ENCODE measurements at regions not wholly inside any gene's neighbourhood (a gene's known extent, or its start where the extent isn't known, plus 50 kb on each side); places are given as distances from the start of the nearest gene placed in this dataset.

DNA sequence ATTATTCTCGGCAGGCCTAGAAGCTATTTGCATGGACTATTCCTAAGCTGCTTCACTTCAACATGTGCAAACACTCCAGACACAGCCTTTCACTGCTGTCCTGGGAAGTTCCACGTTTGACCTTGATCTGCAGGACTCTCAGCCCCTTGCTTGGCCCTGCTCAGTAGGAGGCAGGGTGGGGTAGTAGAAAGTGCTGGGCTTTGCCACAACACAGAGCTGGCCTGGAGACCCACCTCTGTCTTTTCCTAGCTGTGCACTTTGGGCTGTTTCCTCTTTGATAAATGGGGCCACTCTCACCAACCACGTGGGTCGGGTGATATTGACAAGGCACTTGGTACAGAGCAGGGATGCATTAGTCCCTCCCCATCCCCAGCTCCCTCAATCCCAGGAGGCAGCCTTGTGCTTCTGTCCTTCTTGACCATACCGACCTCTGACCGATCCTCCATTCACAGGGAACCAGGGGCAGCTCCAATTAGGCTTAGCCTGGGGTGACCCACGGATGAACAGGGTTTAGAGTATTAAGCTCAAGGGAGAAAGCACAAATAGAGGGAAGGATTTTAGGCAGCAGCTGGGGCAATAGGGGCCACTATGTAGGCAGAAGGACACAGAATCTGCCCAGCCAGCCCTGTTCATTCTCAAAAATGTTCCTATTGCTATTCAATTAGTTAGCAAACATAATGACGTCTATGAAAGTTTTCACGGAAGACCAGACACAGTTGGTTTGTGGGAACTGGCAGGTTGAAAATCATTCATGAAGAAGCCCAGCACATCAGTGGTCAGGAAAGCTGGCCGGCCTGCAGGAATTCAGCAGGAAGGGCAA lies 63.3 kb downstream of the SYNE3 start:
- Mint-ChIP-seq H3K27me3 (no peaks in the 10 kb centered on the region), H3K27ac (peak overlapping the region; percentile 16), H3K9me3 (no peaks in the 10 kb centered on the region), H3K4me3 (no peak overlapping the region), H3K36me3 (ENCODE audit: low read depth) (peaks cover 49% of the 10 kb centered on the region), H3K4me1 (no peaks in the 10 kb centered on the region)
- DNase-seq, result no peak
- intact Hi-C loops (cut with micrococcal nuclease), result no loop called here

DNA sequence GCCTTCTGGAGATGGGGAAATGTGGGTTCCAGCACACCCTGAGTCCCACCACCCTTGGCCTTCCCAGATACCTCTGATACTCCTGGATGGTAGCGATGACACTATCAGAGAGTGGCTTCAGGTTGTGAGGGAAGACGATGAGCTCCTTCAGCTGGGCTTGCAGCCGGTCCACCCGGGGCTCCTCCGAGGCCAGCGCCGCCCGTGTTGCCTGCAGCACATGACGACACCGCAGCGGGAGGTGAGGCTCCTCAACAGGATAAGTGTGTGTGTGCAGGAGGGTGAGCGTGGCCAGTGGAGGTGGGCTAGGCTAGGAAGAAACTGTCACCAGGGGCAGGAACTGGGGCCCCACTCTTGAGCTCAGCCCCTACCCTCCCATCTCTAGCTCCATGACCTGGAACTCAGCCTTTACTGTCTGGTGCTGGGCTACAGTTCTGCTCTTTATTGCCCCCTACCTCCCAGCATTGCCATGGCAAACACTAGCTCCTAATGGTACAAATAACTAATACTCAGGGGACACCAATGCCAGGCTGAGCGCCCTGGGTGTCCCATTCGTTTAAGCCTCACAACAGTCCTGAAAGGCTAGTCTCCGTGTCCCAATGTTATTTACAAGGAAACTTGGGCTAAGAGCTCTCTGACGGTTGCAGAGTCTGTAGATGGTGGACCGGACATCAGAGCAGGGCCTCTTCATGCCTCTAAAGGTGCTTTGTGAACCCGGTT lies 64.1 kb downstream of the SYNE3 start:
- intact Hi-C loops (cut with micrococcal nuclease), result no loop called here
- Mint-ChIP-seq H3K27ac (no peak overlapping the region), H3K27me3 (no peaks in the 10 kb centered on the region), H3K9me3 (no peaks in the 10 kb centered on the region), H3K4me1 (no peaks in the 10 kb centered on the region), H3K36me3 (ENCODE audit: low read depth) (peaks cover 55% of the 10 kb centered on the region), H3K4me3 (no peak overlapping the region)
- peak; percentile 60 for DNase-seq

DNA sequence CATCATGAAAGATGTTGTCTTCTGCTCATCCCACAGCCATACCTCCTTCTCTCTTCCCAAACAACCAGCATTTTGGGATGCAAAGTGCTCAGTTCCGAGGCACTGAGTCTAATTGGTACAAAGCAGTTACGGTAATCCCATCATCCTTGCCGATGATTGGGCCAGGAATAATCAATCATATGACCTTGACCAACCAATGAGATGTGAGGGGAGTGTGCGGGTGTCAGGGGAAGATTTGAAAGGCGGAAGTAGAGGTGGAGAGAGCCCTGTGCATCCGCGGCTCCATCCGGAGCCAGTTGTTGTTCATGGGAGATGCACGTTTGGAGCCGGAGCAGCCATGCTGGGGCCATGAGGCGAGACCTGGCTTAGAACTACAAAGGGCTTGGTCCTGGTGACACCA lies 67.3 kb downstream of the SYNE3 start:
- no peaks in the 10 kb centered on the region for H3K4me1 Mint-ChIP-seq
- intact Hi-C loops (cut with micrococcal nuclease), result no loop called here

DNA sequence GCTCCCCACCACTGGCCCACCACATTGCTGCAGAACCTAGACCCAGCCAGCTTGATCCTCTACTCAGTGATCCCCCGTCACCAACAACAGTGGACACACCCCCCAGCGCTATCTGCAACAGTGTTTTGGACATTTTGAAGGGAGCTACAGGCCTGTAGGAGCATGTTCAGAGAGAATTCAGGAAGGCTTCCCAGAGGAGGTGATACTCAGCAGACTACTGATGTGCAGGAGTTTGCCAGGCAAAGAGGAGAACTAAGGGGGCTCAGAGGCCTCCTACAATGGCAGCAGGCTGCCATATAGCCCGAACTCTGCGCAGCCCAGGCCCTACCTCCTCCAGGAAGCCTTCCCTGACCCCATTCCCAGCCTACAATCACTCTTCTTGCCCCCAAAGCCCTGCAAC lies 70.0 kb downstream of the SYNE3 start:
- no peaks in the 10 kb centered on the region for H3K9me3 Mint-ChIP-seq
- DNase-seq, result no peak
- H3K27me3 Mint-ChIP-seq, result no peaks in the 10 kb centered on the region
- peaks cover 3% of the 10 kb centered on the region for H3K4me1 Mint-ChIP-seq
- peaks cover 58% of the 10 kb centered on the region for H3K36me3 Mint-ChIP-seq (ENCODE audit: low read depth)
- no peak overlapping the region for H3K4me3 Mint-ChIP-seq
- H3K27ac Mint-ChIP-seq, result peak overlapping the region; percentile 15
- intact Hi-C loops (cut with micrococcal nuclease), result no loop called here

More for the DNA sequence above, 67.3 kb downstream of the SYNE3 start:
- Mint-ChIP-seq H3K36me3 (ENCODE audit: low read depth) (peaks cover 58% of the 10 kb centered on the region), H3K27me3 (no peaks in the 10 kb centered on the region), H3K27ac (no peak overlapping the region), H3K9me3 (no peaks in the 10 kb centered on the region), H3K4me3 (no peak overlapping the region)
- no peak for DNase-seq

DNA sequence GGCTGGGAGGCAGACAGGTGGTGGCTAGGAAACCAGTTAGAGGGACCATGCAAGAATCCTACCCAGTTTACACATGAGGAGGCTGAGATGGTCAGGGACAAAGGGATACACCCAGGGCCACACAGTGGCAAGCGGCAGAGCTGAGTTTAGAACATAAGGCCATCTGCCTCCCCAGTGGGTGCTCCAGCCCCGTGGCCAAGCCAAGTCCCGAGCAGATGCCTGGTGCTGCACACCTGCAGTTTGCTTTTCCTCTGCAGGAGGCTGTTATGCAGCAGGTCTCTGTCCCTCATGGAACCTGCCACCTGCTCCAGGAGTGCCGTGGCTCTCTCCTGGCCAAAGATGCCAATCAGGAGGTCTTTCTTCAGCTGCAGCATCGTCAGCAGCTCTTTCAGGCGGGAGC lies 70.8 kb downstream of the SYNE3 start:
- DNase-seq, result no peak
- peaks cover 3% of the 10 kb centered on the region for H3K4me1 Mint-ChIP-seq
- H3K4me3 Mint-ChIP-seq, result no peak overlapping the region
- intact Hi-C loops (cut with micrococcal nuclease), result no loop called here
- no peaks in the 10 kb centered on the region for H3K27me3 Mint-ChIP-seq
- no peaks in the 10 kb centered on the region for H3K9me3 Mint-ChIP-seq
- no peak overlapping the region for H3K27ac Mint-ChIP-seq
- H3K36me3 Mint-ChIP-seq (ENCODE audit: low read depth), result peaks cover 56% of the 10 kb centered on the region

DNA sequence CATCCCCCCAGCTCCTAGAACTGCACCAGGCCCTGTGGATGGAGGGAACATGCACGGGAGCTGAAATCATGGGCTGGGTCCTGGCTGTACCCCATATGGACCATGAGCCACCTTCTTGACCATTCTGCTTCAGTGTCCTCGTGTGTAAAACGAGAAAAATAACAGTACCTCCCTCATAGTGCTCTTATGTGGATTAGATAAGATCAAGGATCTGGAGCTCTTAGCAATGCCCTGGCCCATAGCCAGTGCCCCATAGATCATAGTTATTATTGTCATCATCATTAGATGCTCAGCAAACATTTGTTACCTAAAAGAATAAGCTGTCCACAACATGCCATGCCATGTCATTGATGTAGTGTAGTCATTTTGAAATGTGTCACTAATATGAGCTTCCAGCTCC lies 71.3 kb downstream of the SYNE3 start:
- H3K4me3 Mint-ChIP-seq, result no peak overlapping the region
- H3K36me3 Mint-ChIP-seq (ENCODE audit: low read depth), result peaks cover 57% of the 10 kb centered on the region
- H3K9me3 Mint-ChIP-seq, result no peaks in the 10 kb centered on the region
- DNase-seq, result no peak
- peaks cover 3% of the 10 kb centered on the region for H3K4me1 Mint-ChIP-seq
- no peaks in the 10 kb centered on the region for H3K27me3 Mint-ChIP-seq
- H3K27ac Mint-ChIP-seq, result peak overlapping the region; percentile 16
- intact Hi-C loops (cut with micrococcal nuclease), result no loop called here

DNA sequence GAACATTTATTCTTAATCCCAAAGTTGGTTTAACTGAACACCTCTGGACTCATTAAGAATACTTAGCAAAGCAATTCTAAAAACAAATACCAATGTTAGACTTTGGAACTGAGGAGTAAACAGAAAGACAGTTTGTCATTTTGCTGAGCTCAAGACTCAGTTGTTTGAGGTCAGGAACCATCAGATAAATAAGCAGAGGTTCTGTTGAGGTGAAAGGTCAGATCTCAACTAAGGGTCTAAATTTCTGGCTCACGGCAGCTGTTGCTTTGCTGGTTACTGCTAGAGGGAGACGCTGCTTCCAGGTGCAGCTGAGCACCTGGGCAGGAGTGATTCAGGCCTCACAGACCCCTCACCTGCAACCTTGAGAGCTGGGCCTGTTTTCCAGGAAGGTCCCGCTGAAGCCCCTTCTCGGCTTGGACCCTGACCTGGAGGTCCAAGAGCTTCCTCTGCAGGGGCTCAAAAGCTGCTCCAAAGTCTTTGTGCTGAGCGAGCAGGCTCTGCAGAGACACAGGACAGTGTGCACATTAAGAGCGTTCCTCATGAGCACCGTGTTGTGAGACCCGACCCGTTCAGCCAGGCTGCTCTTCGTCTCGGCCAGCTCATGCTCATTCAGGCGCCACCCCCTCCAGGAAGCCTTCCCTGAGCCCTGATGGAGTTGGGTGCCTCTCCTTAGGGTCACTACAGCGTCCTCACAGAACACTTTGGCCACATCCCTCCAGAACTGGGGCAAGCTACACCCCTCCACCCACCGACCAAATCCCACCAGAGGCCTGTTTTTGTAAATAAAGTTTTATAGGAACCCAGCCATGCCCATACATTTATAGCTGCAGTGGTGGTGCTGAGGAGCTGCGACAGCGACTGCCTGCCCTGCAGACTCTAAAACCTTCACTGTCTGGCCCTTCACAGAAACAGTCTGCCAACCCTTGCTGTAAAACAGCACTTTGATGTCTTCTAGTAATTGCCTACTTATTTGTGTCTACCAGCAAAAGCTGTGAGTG lies 72.0 kb downstream of the SYNE3 start:
- peaks cover 3% of the 10 kb centered on the region for H3K4me1 Mint-ChIP-seq
- no peak overlapping the region for H3K4me3 Mint-ChIP-seq
- H3K36me3 Mint-ChIP-seq (ENCODE audit: low read depth), result peaks cover 55% of the 10 kb centered on the region
- H3K27me3 Mint-ChIP-seq, result no peaks in the 10 kb centered on the region
- H3K9me3 Mint-ChIP-seq, result no peaks in the 10 kb centered on the region
- no peak for DNase-seq
- intact Hi-C loops (cut with micrococcal nuclease), result no loop called here
- no peak overlapping the region for H3K27ac Mint-ChIP-seq

DNA sequence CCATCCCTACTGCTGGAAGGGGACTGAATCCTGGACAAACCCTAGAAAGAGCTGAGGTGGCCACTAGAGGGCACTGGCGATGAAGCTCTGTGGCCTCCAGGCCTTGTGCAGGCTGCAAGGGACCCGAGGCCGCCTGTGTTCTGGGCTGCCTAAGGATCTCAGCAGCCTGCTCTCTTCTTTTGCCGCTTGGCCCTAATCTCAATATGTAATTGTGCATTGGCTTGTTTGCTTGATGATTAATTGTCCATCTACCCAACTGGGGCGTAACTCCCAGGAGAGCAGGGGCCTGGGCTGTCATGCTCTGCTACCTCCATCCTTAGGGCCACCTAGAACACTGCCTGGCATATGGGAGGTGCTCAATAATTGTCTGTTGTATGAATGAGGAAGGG lies 73.8 kb downstream of the SYNE3 start:
- DNase-seq, result peak; percentile 91
- H3K9me3 Mint-ChIP-seq, result no peaks in the 10 kb centered on the region
- peaks cover 54% of the 10 kb centered on the region for H3K36me3 Mint-ChIP-seq (ENCODE audit: low read depth)
- peak overlapping the region; percentile 5 for H3K27ac Mint-ChIP-seq
- peaks cover 3% of the 10 kb centered on the region for H3K4me1 Mint-ChIP-seq
- H3K4me3 Mint-ChIP-seq, result no peak overlapping the region
- intact Hi-C loops (cut with micrococcal nuclease), result loop anchor here (1.0 kb wide), 3 partner anchors 74 to 92 kb away; partner anchors contain the start of gene SYNE3
- no peaks in the 10 kb centered on the region for H3K27me3 Mint-ChIP-seq

DNA sequence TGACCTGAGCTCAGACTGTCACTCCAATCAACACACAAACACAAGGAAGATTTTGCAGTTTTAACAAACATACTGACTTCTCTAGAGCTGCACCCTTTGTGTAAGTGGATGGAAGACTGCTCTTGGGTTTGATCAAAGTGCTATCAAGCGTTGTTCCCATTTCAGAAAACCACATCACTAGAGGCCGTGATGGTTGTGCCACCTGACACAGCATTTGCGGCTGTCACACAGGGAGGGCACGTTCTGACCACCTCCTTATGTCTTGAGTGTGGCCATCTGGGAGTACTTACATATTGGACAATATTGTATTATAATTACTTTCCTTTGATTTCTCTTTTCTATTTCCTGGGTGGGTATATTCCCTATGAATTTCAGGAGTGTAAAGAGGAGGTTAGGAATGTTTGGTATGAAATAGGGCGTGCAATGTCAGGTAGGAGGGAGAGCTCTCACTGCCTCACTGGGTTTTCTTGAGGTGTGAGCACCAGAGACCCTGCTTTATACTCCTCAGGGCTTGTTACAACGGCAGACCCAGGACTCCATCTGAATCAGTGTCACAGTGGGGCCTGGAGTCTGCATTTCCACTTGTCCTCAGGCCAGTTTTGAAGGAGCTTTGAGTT lies 74.3 kb downstream of the SYNE3 start:
- peaks cover 55% of the 10 kb centered on the region for H3K36me3 Mint-ChIP-seq (ENCODE audit: low read depth)
- intact Hi-C loops (cut with micrococcal nuclease), result loop anchor here (1.0 kb wide), 3 partner anchors 74 to 92 kb away; partner anchors contain the start of gene SYNE3
- DNase-seq, result no peak
- peaks cover 3% of the 10 kb centered on the region for H3K4me1 Mint-ChIP-seq
- H3K27me3 Mint-ChIP-seq, result no peaks in the 10 kb centered on the region
- no peak overlapping the region for H3K27ac Mint-ChIP-seq
- H3K9me3 Mint-ChIP-seq, result no peaks in the 10 kb centered on the region
- H3K4me3 Mint-ChIP-seq, result no peak overlapping the region

DNA sequence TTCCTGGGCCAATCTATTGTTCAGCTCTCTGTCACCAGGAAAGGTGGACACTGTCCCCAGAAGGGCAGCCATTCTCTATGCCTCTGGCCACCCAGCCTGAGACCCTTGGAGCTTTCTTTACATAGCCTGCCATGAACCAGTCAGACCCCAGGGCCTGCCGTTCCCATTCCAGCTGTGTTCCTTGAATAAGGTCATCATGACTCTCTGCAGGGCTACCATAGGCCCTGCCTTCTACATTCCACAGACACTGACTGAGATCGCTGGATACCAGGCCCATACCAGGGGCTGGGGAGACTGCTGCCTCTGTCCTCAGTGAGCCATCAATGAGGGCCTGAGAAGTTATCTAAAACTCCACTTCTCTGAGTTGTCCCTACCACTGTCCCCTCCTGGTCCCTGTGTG lies 75.5 kb downstream of the SYNE3 start:
- intact Hi-C loops (cut with micrococcal nuclease), result no loop called here
- Mint-ChIP-seq H3K36me3 (ENCODE audit: low read depth) (peaks cover 58% of the 10 kb centered on the region), H3K4me3 (no peak overlapping the region), H3K27me3 (no peaks in the 10 kb centered on the region), H3K27ac (no peak overlapping the region), H3K4me1 (peaks cover 3% of the 10 kb centered on the region), H3K9me3 (no peaks in the 10 kb centered on the region)
- DNase-seq, result no peak

DNA sequence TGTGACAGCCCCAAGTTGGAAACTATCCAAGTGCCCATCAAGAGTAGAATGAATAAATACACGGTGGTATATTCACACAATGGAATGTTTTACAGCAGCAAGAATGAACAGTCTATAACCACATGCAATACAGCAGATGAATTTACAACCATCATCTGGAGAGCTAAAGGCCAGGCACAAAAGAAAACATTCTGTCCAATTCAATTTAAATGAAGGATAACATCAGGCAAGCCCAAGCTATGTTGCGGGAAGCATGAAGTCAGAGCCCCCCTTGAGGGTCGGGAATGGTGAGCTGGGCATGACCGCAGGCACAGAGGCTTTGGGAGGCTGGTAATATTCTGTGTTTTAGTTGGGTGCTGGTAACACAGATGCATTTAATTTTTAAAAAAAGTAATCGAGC lies 76.0 kb downstream of the SYNE3 start:
- intact Hi-C loops (cut with micrococcal nuclease), result no loop called here
- Mint-ChIP-seq H3K9me3 (no peaks in the 10 kb centered on the region), H3K27me3 (no peaks in the 10 kb centered on the region), H3K4me1 (peaks cover 3% of the 10 kb centered on the region), H3K27ac (no peak overlapping the region), H3K4me3 (no peak overlapping the region), H3K36me3 (ENCODE audit: low read depth) (peaks cover 61% of the 10 kb centered on the region)
- no peak for DNase-seq

DNA sequence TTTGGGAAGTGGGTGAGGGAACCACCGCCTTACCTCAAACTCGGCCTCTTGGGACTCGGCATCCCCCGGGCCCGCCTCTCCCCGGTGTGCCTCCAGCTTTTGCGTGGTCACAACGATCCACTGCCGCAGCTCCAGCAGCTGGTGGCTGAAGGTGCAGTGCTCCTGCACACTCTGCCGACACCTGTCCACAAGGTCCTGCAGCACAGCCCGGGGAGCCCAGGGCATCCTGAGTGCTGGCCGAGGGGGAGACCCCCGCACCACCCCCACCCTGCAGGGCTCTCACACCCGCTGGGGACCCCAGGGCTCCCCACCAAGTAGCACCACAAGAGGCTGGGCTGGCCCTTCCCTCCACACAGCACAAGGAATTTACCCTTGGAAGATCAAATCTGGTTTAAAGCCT lies 76.6 kb downstream of the SYNE3 start:
- H3K9me3 Mint-ChIP-seq, result no peaks in the 10 kb centered on the region
- no peak for DNase-seq
- intact Hi-C loops (cut with micrococcal nuclease), result no loop called here
- peaks cover 3% of the 10 kb centered on the region for H3K4me1 Mint-ChIP-seq
- H3K36me3 Mint-ChIP-seq (ENCODE audit: low read depth), result peaks cover 60% of the 10 kb centered on the region
- no peaks in the 10 kb centered on the region for H3K27me3 Mint-ChIP-seq
- no peak overlapping the region for H3K4me3 Mint-ChIP-seq
- H3K27ac Mint-ChIP-seq, result no peak overlapping the region

DNA sequence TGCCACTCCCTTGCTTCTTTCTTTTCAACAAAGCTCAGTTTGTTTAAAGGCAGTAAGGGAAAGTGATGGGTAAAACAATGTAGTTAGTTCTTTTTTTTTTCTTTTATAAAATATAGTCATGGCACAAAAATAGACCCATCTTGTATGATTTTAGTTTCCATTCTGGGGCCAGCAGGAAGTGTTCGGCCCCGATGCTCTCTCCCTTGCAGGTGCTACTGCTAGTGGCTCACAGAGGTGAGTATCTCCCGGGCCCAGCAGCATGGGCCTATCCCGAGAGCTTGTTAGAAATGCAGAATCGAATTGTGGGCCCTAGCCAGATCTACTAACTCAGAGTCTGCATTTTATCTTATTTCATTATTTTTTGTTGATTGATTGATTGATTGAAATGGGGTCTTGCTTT lies 78.7 kb downstream of the SYNE3 start:
- Mint-ChIP-seq H3K4me1 (peaks cover 1% of the 10 kb centered on the region), H3K27me3 (no peaks in the 10 kb centered on the region), H3K36me3 (ENCODE audit: low read depth) (peaks cover 70% of the 10 kb centered on the region), H3K27ac (no peak overlapping the region), H3K9me3 (no peaks in the 10 kb centered on the region), H3K4me3 (no peak overlapping the region)
- intact Hi-C loops (cut with micrococcal nuclease), result no loop called here
- DNase-seq, result no peak
